Body of pancreas (tissue), 4 donors: ENCODE measurements at regions not wholly inside any gene's neighbourhood (a gene's known extent, or its start where the extent isn't known, plus 50 kb on each side); places are given as distances from the start of the nearest gene placed in this dataset.

ENCODE experiments used
- ATAC-seq: fragments of 150-250 bp; one replicate; pipeline ENCODE4 v1.9.1; 2016
- DNase-seq, 4 donors: peaks; one replicate each; pipeline ENCODE4 v3.0.0-alpha.2; 2019
- H3K27ac ChIP-seq, 4 donors: fragments of 200-600 bp; sonication (generic); 1 replicate in 3 of 4; 2 replicates in 1 of 4; pipeline versions ENCODE4 v1.5.1 to v1.6.1; 2016 to 2019; ENCODE audit warnings: mild to moderate bottlenecking in 1 of 4, mixed read lengths in 1 of 4, moderate library complexity in 1 of 4
- H3K27me3 ChIP-seq, 2 donors: fragments of 200-600 bp; sonication (generic); one replicate each; pipeline ENCODE4 v1.6.0; 2016; ENCODE audit warnings: mild to moderate bottlenecking in 1 of 2
- H3K36me3 ChIP-seq, 2 donors: fragments of 200-600 bp; sonication (generic); replicated peaks in 1 of 2; 2 replicates each; pipeline ENCODE4 v1.5.1; 2016; ENCODE audit warnings: low read depth in 2 of 2; ENCODE audit not compliant: insufficient read depth in 1 of 2
- H3K4me1 ChIP-seq: fragments of 200-600 bp; sonication (generic); one replicate; pipeline ENCODE4 v1.6.0; 2016
- H3K4me3 ChIP-seq, 2 donors: fragments of 200-600 bp; sonication (generic); 1 replicate in 1 of 2; 2 replicates in 1 of 2; pipeline ENCODE4 v1.5.1; 2016 to 2019
- H3K9me3 ChIP-seq, 3 donors: fragments of 200-600 bp; sonication (generic); 1 replicate in 2 of 3; 2 replicates in 1 of 3; pipeline ENCODE4 v1.5.1; 2016
- CTCF ChIP-seq, 7 experiments: fragments of 450-650 bp in 4 of 7; fragments of 200-600 bp in 3 of 7; sonication (generic) in 3 of 7; IDR thresholded peaks; one replicate each; pipeline ENCODE4 v1.5.1; 2016 to 2019; ENCODE audit warnings: antibody characterized with exemption in 7 of 7
- POLR2A ChIP-seq, 3 donors: fragments of 450-650 bp; IDR thresholded peaks; one replicate each; pipeline ENCODE4 v1.6.1; 2016; ENCODE audit warnings: antibody characterized with exemption in 3 of 3, mild to moderate bottlenecking in 2 of 3
- WGBS, 2 donors: methylation state at CpG; one replicate each; pipeline ENCODE4 v1.1.5; 2017; 5-methylcytosine and 5-hydroxymethylcytosine counted together
- intact Hi-C: fragments of 100-400 bp; cut with DNase I; formaldehyde crosslinking; loops from one replicate; pipeline ENCODE4 v1.15.1; 2023

- no peaks in the 10 kb centered on the region for H3K36me3 ChIP-seq
- no peak overlapping the region for H3K4me3 ChIP-seq
- TF ChIP-seq POLR2A (IDR thresholded peaks at IDR 0.05) (no peak), CTCF (IDR thresholded peaks at IDR 0.05) (no peak)
- WGBS, 2 donors: 37 to 43% methylated on average over 19 to 28 of the region's 28 CpGs
- no peaks in the 10 kb centered on the region for H3K27me3 ChIP-seq
- H3K27ac ChIP-seq: peak overlapping the region in 1 of 4 donors; percentile 12
- DNase-seq: no peak
- H3K4me1 ChIP-seq: peaks cover 12% of the 10 kb centered on the region
- no peak for ATAC-seq
- intact Hi-C loops: no loop called here
- no peaks in the 10 kb centered on the region for H3K9me3 ChIP-seq
Measured at GRCh38 chr13:22736084-22736767, 444.6 kb upstream of the SGCG start.

- no peak overlapping the region for H3K4me3 ChIP-seq
- intact Hi-C loops: no loop called here
- WGBS, 2 donors: 6 to 22% methylated on average over 2 of the region's 2 CpGs
- DNase-seq (no peak), ATAC-seq (no peak)
- H3K27ac ChIP-seq: peak overlapping the region in 1 of 4 donors; percentile 12
- no peaks in the 10 kb centered on the region for H3K27me3 ChIP-seq
- no peak for TF ChIP-seq CTCF (IDR thresholded peaks at IDR 0.05)
- no peak for TF ChIP-seq POLR2A (IDR thresholded peaks at IDR 0.05)
- H3K4me1 ChIP-seq: peaks cover 12% of the 10 kb centered on the region
- H3K9me3 ChIP-seq: no peaks in the 10 kb centered on the region
- H3K36me3 ChIP-seq: no peaks in the 10 kb centered on the region
Measured at GRCh38 chr13:22736768-22737092, 444.0 kb upstream of the SGCG start.

- H3K4me3 ChIP-seq: no peak overlapping the region
- DNase-seq (no peak), ATAC-seq (no peak)
- WGBS, 2 donors: 58 to 65% methylated on average over 3 of the region's 3 CpGs
- no peak overlapping the region for H3K27ac ChIP-seq
- peaks cover 12% of the 10 kb centered on the region for H3K4me1 ChIP-seq
- H3K27me3 ChIP-seq: no peaks in the 10 kb centered on the region
- intact Hi-C loops: no loop called here
- no peak for TF ChIP-seq CTCF (IDR thresholded peaks at IDR 0.05)
- TF ChIP-seq POLR2A (IDR thresholded peaks at IDR 0.05): no peak
- H3K9me3 ChIP-seq: no peaks in the 10 kb centered on the region
- no peaks in the 10 kb centered on the region for H3K36me3 ChIP-seq
Measured at GRCh38 chr13:22738357-22738756, 442.4 kb upstream of the SGCG start.

GRCh38 chr13:22740264-22740663 is 440.5 kb upstream of the SGCG start:
- Histone ChIP-seq H3K4me3 (no peak overlapping the region), H3K36me3 (no peaks in the 10 kb centered on the region), H3K27ac (no peak overlapping the region), H3K9me3 (no peaks in the 10 kb centered on the region), H3K27me3 (no peaks in the 10 kb centered on the region), H3K4me1 (peaks cover 9% of the 10 kb centered on the region)
- TF ChIP-seq POLR2A (IDR thresholded peaks at IDR 0.05): no peak
- TF ChIP-seq CTCF (IDR thresholded peaks at IDR 0.05): no peak
- DNase-seq: no peak
- 41 to 52% methylated on average over 3 of the region's 3 CpGs for WGBS, 2 donors
- intact Hi-C loops: no loop called here
- no peak for ATAC-seq
